Activated CD4-positive, alpha-beta T cell treated with anti-CD3 and anti-CD28 coated beads for 36 hours (primary cell): ENCODE measurements at regions not wholly inside any gene's neighbourhood (a gene's known extent, or its start where the extent isn't known, plus 50 kb on each side); places are given as distances from the start of the nearest gene placed in this dataset.

Experiments used
- ATAC-seq: fragments of 200-7000 bp; cut with Tn5 transposase; one replicate; pipeline ENCODE4 v1.10.0; 2021; ENCODE audit warnings: mild to moderate bottlenecking, moderate library complexity
- CTCF ChIA-PET: fragments of 350-600 bp; sonication (Branson Sonifier 250); formaldehyde crosslinking; loops from one replicate; lab custom pipeline; 2021; ENCODE audit warnings: antibody characterized with exemption; lab: Charles Lee
- POLR2A ChIA-PET: fragments of 350-600 bp; sonication (Branson Sonifier 250); formaldehyde crosslinking; loops from one replicate; lab custom pipeline; 2021; ENCODE audit warnings: antibody characterized with exemption, inconsistent platforms; lab: Charles Lee
- DNase-seq: peaks from one replicate; pipeline ENCODE4 v3.0.0-alpha.2; 2020
- H3K27ac Mint-ChIP-seq: one replicate; pipeline ENCODE4 v1.8.0; 2021; ENCODE audit warnings: mixed read lengths
- H3K27me3 Mint-ChIP-seq: one replicate; pipeline ENCODE4 v1.8.0; 2021; ENCODE audit warnings: mixed read lengths
- H3K36me3 Mint-ChIP-seq: one replicate; pipeline ENCODE4 v1.8.0; 2021; ENCODE audit warnings: low read depth, mixed read lengths
- H3K4me1 Mint-ChIP-seq: one replicate; pipeline ENCODE4 v1.8.0; 2021; ENCODE audit warnings: mixed read lengths
- H3K4me3 Mint-ChIP-seq: one replicate; pipeline ENCODE4 v1.8.0; 2021; ENCODE audit warnings: mild to moderate bottlenecking, moderate library complexity, mixed read lengths
- H3K9me3 Mint-ChIP-seq: one replicate; pipeline ENCODE4 v1.8.0; 2021; ENCODE audit warnings: low read depth, mixed read lengths
- intact Hi-C, 2 experiments: fragments of 100-400 bp; cut with DNase I in 1 of 2; cut with micrococcal nuclease in 1 of 2; formaldehyde crosslinking; loops; one replicate each; pipeline versions ENCODE4 v1.14.2 to v1.15.1; 2022 to 2024; cut with DNase I, micrococcal nuclease

- H3K4me1 Mint-ChIP-seq, result no peaks in the 10 kb centered on the region
- H3K9me3 Mint-ChIP-seq, result peaks cover 11% of the 10 kb centered on the region
- H3K27ac Mint-ChIP-seq, result no peak overlapping the region
- H3K36me3 Mint-ChIP-seq, result no peaks in the 10 kb centered on the region
- no peaks in the 10 kb centered on the region for H3K27me3 Mint-ChIP-seq
- H3K4me3 Mint-ChIP-seq, result no peak overlapping the region
- POLR2A ChIA-PET, result no interaction called here
- ATAC-seq (no peak), DNase-seq (no peak)
- intact Hi-C loops, result no loop called here
- CTCF ChIA-PET, result interaction anchor here (0.6 kb wide), 1 partner anchor 303 kb away, joined by 3 read pairs; no protein-coding TSS in a partner anchor
Observed at GRCh38 chr4:186901850-186902249, 178.2 kb upstream of the FAT1 start.

DNA sequence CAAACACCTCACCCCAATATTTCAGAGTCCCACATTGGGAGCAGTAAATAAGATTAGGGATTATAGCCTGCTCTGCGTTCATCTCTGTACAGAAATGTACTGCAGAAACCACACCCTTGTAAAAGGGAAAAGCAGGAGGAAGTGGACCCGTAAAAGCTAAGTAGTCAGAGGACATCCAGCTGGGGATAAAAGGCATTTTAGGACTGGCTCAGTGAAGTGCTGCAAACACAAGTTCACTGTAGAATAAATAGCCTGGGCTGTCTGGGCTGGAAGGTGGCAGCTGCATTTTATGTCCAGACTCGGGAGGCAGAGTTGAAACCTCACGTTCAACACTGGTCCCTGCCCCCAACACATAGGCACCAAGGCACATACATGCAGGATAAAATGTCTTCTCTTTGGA lies 178.7 kb upstream of the FAT1 start:
- intact Hi-C loops, result no loop called here
- POLR2A ChIA-PET, result no interaction called here
- no peaks in the 10 kb centered on the region for H3K4me1 Mint-ChIP-seq
- H3K9me3 Mint-ChIP-seq, result peaks cover 11% of the 10 kb centered on the region
- no peaks in the 10 kb centered on the region for H3K36me3 Mint-ChIP-seq
- no peak overlapping the region for H3K27ac Mint-ChIP-seq
- H3K4me3 Mint-ChIP-seq, result no peak overlapping the region
- ATAC-seq, result no peak
- CTCF ChIA-PET, result no interaction called here
- no peaks in the 10 kb centered on the region for H3K27me3 Mint-ChIP-seq
- no peak for DNase-seq

DNA sequence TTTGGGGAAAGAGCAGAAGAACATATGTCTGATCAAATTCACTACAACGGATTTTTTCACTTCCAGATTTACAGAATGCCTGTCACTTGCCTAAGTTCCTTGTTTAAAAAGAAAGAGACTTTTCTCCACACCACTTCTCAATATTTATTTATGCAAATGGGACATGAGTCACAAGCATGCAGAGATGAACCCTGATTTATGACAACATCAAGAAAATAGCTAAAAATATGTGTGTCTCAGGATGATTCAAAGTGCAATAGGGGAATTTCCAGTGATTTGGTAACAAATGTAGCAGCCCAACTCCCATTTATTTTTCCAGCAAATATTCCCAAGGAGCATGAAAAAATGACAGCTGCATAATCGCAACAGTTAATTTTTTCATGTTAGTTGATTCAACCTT lies 180.4 kb upstream of the FAT1 start:
- H3K4me3 Mint-ChIP-seq, result no peak overlapping the region
- CTCF ChIA-PET, result no interaction called here
- no peak for DNase-seq
- no peaks in the 10 kb centered on the region for H3K4me1 Mint-ChIP-seq
- H3K27me3 Mint-ChIP-seq, result no peaks in the 10 kb centered on the region
- POLR2A ChIA-PET, result no interaction called here
- intact Hi-C loops, result no loop called here
- no peak for ATAC-seq
- H3K36me3 Mint-ChIP-seq, result no peaks in the 10 kb centered on the region
- H3K9me3 Mint-ChIP-seq, result peaks cover 13% of the 10 kb centered on the region
- H3K27ac Mint-ChIP-seq, result no peak overlapping the region

GRCh38 chr4:186906722-186907121 lies 183.1 kb upstream of the FAT1 start:
- POLR2A ChIA-PET, result no interaction called here
- Mint-ChIP-seq H3K36me3 (no peaks in the 10 kb centered on the region), H3K27me3 (no peaks in the 10 kb centered on the region), H3K4me1 (no peaks in the 10 kb centered on the region), H3K4me3 (no peak overlapping the region), H3K9me3 (peaks cover 15% of the 10 kb centered on the region), H3K27ac (no peak overlapping the region)
- no peak for ATAC-seq
- CTCF ChIA-PET, result no interaction called here
- no peak for DNase-seq
- intact Hi-C loops, result no loop called here

DNA sequence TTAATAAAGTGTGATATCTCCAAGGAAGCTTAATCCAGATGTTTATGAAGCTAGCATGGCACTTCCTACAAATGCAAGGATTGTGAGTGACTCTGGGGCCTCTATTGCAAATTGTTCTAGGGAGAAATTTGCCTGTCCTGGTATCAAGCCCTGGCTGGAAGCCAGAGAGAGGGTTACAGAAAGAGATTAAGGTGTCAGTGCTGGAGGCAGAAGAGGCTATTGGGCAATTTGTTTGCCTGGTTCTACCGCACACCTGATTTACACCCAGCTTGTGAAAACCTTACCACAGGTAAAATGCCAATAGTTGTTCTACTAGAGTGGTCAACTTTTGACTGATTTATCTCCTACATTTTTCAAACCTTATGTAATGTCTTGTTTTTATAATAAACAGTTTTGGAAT lies 186.7 kb upstream of the FAT1 start:
- H3K4me1 Mint-ChIP-seq, result no peaks in the 10 kb centered on the region
- peaks cover 13% of the 10 kb centered on the region for H3K9me3 Mint-ChIP-seq
- no peak for ATAC-seq
- POLR2A ChIA-PET, result no interaction called here
- no peaks in the 10 kb centered on the region for H3K27me3 Mint-ChIP-seq
- intact Hi-C loops, result no loop called here
- H3K36me3 Mint-ChIP-seq, result no peaks in the 10 kb centered on the region
- H3K4me3 Mint-ChIP-seq, result no peak overlapping the region
- CTCF ChIA-PET, result no interaction called here
- DNase-seq, result no peak
- no peak overlapping the region for H3K27ac Mint-ChIP-seq

GRCh38 chr4:186912606-186913005 lies 188.9 kb upstream of the FAT1 start:
- no peak for DNase-seq
- no peak overlapping the region for H3K27ac Mint-ChIP-seq
- H3K36me3 Mint-ChIP-seq, result no peaks in the 10 kb centered on the region
- H3K4me1 Mint-ChIP-seq, result no peaks in the 10 kb centered on the region
- no peak overlapping the region for H3K4me3 Mint-ChIP-seq
- no peaks in the 10 kb centered on the region for H3K27me3 Mint-ChIP-seq
- POLR2A ChIA-PET, result no interaction called here
- H3K9me3 Mint-ChIP-seq, result peaks cover 11% of the 10 kb centered on the region
- CTCF ChIA-PET, result no interaction called here
- intact Hi-C loops, result no loop called here
- no peak for ATAC-seq

DNA sequence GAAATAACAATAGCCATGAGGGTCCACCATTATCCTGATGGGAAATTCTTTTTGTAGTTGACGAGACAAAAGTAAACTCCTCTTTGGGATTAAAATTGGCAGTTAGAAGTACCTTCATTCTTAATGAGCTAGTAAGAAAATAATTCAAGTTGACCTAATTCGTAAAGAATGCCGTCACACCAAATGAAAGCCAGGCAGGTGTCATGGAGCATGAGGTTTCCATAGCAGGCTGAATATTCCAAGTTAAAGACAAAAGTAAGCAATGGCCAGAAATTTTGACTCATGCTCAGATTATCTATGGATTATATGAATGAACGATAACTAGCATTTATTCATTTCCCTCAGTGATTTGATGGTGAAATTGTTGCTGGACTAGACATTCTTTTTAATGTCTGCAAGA lies 192.2 kb upstream of the FAT1 start:
- Mint-ChIP-seq H3K4me1 (no peaks in the 10 kb centered on the region), H3K27me3 (no peaks in the 10 kb centered on the region), H3K9me3 (peaks cover 9% of the 10 kb centered on the region), H3K36me3 (no peaks in the 10 kb centered on the region), H3K27ac (no peak overlapping the region), H3K4me3 (no peak overlapping the region)
- POLR2A ChIA-PET, result no interaction called here
- intact Hi-C loops, result no loop called here
- no peak for ATAC-seq
- no peak for DNase-seq
- CTCF ChIA-PET, result no interaction called here

- ATAC-seq (no peak), DNase-seq (no peak)
- Mint-ChIP-seq H3K27ac (no peak overlapping the region), H3K4me1 (no peaks in the 10 kb centered on the region), H3K9me3 (peaks cover 9% of the 10 kb centered on the region), H3K36me3 (no peaks in the 10 kb centered on the region), H3K4me3 (no peak overlapping the region), H3K27me3 (no peaks in the 10 kb centered on the region)
- ChIA-PET POLR2A (no interaction called here), CTCF (no interaction called here)
- intact Hi-C loops, result no loop called here
Observed at GRCh38 chr4:186917136-186917535, 193.5 kb upstream of the FAT1 start.

DNA sequence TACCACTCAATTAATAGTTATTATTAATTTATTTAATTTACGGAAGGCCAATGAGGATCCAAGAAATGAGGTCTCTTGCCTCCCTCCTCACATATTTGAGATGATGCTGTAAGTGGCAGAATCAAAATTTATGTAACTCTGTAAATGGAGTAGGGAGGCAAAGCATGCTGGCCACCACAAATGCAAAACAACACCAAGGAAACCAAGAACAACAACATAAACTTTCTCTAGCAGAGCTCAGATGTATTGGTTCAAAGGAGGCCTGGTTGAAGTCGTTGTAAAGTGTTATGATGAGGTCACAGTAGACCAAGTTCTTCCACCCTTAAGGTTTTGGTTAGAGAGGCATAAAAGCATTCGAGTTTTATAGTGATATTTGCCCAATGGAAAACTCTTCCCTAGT lies 194.8 kb upstream of the FAT1 start:
- Mint-ChIP-seq H3K4me1 (no peaks in the 10 kb centered on the region), H3K27me3 (no peaks in the 10 kb centered on the region), H3K4me3 (no peak overlapping the region), H3K36me3 (no peaks in the 10 kb centered on the region), H3K9me3 (peaks cover 9% of the 10 kb centered on the region), H3K27ac (no peak overlapping the region)
- POLR2A ChIA-PET, result interaction anchor here (0.6 kb wide), 1 partner anchor 186 kb away, joined by 5 read pairs; no protein-coding TSS in a partner anchor
- DNase-seq (no peak), ATAC-seq (no peak)
- intact Hi-C loops, result no loop called here
- CTCF ChIA-PET, result no interaction called here

- ATAC-seq, result no peak
- no peak overlapping the region for H3K4me3 Mint-ChIP-seq
- CTCF ChIA-PET, result no interaction called here
- H3K27me3 Mint-ChIP-seq, result no peaks in the 10 kb centered on the region
- no peaks in the 10 kb centered on the region for H3K4me1 Mint-ChIP-seq
- DNase-seq, result no peak
- H3K9me3 Mint-ChIP-seq, result peaks cover 8% of the 10 kb centered on the region
- intact Hi-C loops, result no loop called here
- H3K27ac Mint-ChIP-seq, result no peak overlapping the region
- no peaks in the 10 kb centered on the region for H3K36me3 Mint-ChIP-seq
- POLR2A ChIA-PET, result no interaction called here
Observed at GRCh38 chr4:186919340-186919739, 195.7 kb upstream of the FAT1 start.

DNA sequence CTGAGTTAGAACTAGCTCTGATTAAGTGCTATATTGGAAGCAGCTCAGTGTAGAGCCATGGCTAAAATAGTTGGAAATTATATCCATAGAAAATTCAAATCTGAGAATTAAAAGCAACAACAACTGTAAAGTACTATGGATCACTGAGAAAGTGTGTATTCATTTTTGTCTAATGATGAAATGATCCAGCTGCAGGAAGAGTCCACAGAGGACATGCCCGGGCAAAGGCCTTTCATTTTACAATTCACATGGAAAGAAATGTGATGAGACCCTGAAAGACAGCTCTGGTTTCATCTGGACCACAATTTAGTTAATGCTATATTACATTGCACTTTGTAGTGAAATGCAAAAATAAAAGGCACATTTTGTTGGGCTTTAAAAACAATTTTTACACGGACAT lies 196.8 kb upstream of the FAT1 start:
- Mint-ChIP-seq H3K27me3 (no peaks in the 10 kb centered on the region), H3K9me3 (peaks cover 7% of the 10 kb centered on the region), H3K4me1 (no peaks in the 10 kb centered on the region), H3K4me3 (no peak overlapping the region), H3K36me3 (no peaks in the 10 kb centered on the region), H3K27ac (no peak overlapping the region)
- DNase-seq (no peak), ATAC-seq (no peak)
- ChIA-PET POLR2A (no interaction called here), CTCF (no interaction called here)
- intact Hi-C loops, result no loop called here

- ChIA-PET POLR2A (no interaction called here), CTCF (no interaction called here)
- ATAC-seq (no peak), DNase-seq (no peak)
- H3K4me3 Mint-ChIP-seq, result no peak overlapping the region
- H3K36me3 Mint-ChIP-seq, result no peaks in the 10 kb centered on the region
- H3K27ac Mint-ChIP-seq, result no peak overlapping the region
- H3K9me3 Mint-ChIP-seq, result peaks cover 7% of the 10 kb centered on the region
- H3K27me3 Mint-ChIP-seq, result no peaks in the 10 kb centered on the region
- no peaks in the 10 kb centered on the region for H3K4me1 Mint-ChIP-seq
- intact Hi-C loops, result no loop called here
Observed at GRCh38 chr4:186920992-186921391, 197.3 kb upstream of the FAT1 start.

DNA sequence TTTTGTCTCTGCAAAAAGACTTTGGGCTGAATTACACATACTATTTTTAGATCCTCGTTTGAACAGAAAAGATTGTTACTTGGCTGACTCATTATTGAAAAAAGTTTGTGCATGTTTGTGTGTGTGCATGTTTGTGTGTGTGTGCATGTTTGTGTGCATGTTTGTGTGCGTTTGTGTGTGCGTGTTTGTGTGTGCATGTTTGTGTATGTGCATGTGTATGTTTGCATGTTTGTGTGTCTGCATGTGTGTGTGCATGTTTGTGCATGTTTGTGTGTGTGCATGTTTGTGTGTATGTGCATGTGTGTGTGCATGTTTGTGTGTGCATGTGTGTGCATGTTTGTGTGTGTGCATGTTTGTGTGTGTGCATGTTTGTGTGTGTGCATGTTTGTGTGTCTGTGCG lies 201.1 kb upstream of the FAT1 start:
- Mint-ChIP-seq H3K4me1 (no peaks in the 10 kb centered on the region), H3K27me3 (no peaks in the 10 kb centered on the region), H3K27ac (no peak overlapping the region), H3K9me3 (peaks cover 3% of the 10 kb centered on the region), H3K36me3 (no peaks in the 10 kb centered on the region), H3K4me3 (no peak overlapping the region)
- DNase-seq, result no peak
- CTCF ChIA-PET, result no interaction called here
- no peak for ATAC-seq
- POLR2A ChIA-PET, result no interaction called here
- intact Hi-C loops, result no loop called here
